Astrocyte of the cerebellum (primary cell): ENCODE measurements at regions not wholly inside any gene's neighbourhood (a gene's known extent, or its start where the extent isn't known, plus 50 kb on each side); places are given as distances from the start of the nearest gene placed in this dataset.
"Not testable (repeated sequence)": the region's sequence is repeated elsewhere in the genome, so short reads cannot be mapped to it uniquely, and the experiment has no call there.

Source experiments
- DNase-seq: peaks from one replicate; pipeline ENCODE4 v3.0.0-alpha.2; 2011; ENCODE audit warnings: low read depth
- H3K4me3 ChIP-seq: 2 replicates; pipeline ENCODE4 v1.5.1; 2011; ENCODE audit warnings: mild to moderate bottlenecking, low read depth, low read length, moderate library complexity
- CTCF ChIP-seq: IDR thresholded peaks from 2 replicates; pipeline ENCODE4 v1.5.1; 2012; ENCODE audit warnings: low read length, low read depth, moderate library complexity, mild to moderate bottlenecking; ENCODE audit errors: missing control alignments
- in situ Hi-C: cut with HindIII; loops from 2 replicates; pipeline ENCODE4 v1.10.0; 2017; ENCODE audit warnings: low sequenced_read_pairs

- no peak overlapping the region for H3K4me3 ChIP-seq
- no peak for TF ChIP-seq CTCF
- in situ Hi-C loops, result no loop called here
- DNase-seq, result no peak
These were observed 270.5 kb downstream of the CXCL12 start for GRCh38 chr10:44114441-44114840.

GRCh38 chr10:44112280-44112679, 272.6 kb downstream of the CXCL12 start:
- H3K4me3 ChIP-seq, in situ Hi-C loops, DNase-seq: not testable (repeated sequence)

GRCh38 chr10:44105696-44106095, 279.2 kb downstream of the CXCL12 start:
- no peak for DNase-seq
- H3K4me3 ChIP-seq, result no peak overlapping the region
- in situ Hi-C loops, result no loop called here
- no peak for TF ChIP-seq CTCF

- DNase-seq, result no peak
- in situ Hi-C loops, result no loop called here
- no peak for TF ChIP-seq CTCF
- H3K4me3 ChIP-seq, result no peak overlapping the region
These were observed 282.1 kb downstream of the CXCL12 start for GRCh38 chr10:44102726-44103255.

GRCh38 chr10:44101082-44101481, 283.8 kb downstream of the CXCL12 start:
- in situ Hi-C loops, result no loop called here
- no peak for DNase-seq
- no peak for TF ChIP-seq CTCF
- no peak overlapping the region for H3K4me3 ChIP-seq

GRCh38 chr10:44099511-44099910, 285.4 kb downstream of the CXCL12 start:
- no peak for TF ChIP-seq CTCF
- no peak for DNase-seq
- no peak overlapping the region for H3K4me3 ChIP-seq
- in situ Hi-C loops, result no loop called here

- H3K4me3 ChIP-seq, in situ Hi-C loops, DNase-seq: not testable (repeated sequence)
These were observed 288.7 kb downstream of the CXCL12 start for GRCh38 chr10:44096217-44096616.

GRCh38 chr10:44089671-44090070, 295.2 kb downstream of the CXCL12 start:
- no peak overlapping the region for H3K4me3 ChIP-seq
- in situ Hi-C loops, result no loop called here
- DNase-seq, result no peak
- no peak for TF ChIP-seq CTCF
